ENCODE measurements at regions not wholly inside any gene's neighbourhood (a gene's known extent, or its start where the extent isn't known, plus 50 kb on each side); places are given as distances from the start of the nearest gene placed in this dataset.

GRCh38 chr17:34151102-34151501, 104.0 kb upstream of the CCL2 start:
- H3K36me3 ChIP-seq, result no peaks in the 10 kb centered on the region
- no peaks in the 10 kb centered on the region for H3K4me1 ChIP-seq
- H3K27me3 ChIP-seq, result peaks cover 0 to 14% of the 10 kb centered on the region in 2 donors
- H3K27ac ChIP-seq, result no peak overlapping the region
- no peak for DNase-seq (ENCODE audit: low spot score in 2 of 2)
- no peak for TF ChIP-seq POLR2A (IDR thresholded peaks at IDR 0.05)
- no peak for TF ChIP-seq CTCF (IDR thresholded peaks at IDR 0.05)
- TF ChIP-seq EP300 (IDR thresholded peaks at IDR 0.05), result no peak
- no peak overlapping the region for H3K4me3 ChIP-seq
- no peaks in the 10 kb centered on the region for H3K9me3 ChIP-seq
- WGBS, 2 donors, result 22 to 33% methylated on average over 2 of the region's 2 CpGs

- no peak overlapping the region for H3K4me3 ChIP-seq
- no peaks in the 10 kb centered on the region for H3K36me3 ChIP-seq
- 56 to 65% methylated on average over 6 of the region's 6 CpGs for WGBS, 2 donors
- peaks cover 0 to 42% of the 10 kb centered on the region in 2 donors for H3K27me3 ChIP-seq
- H3K9me3 ChIP-seq, result no peaks in the 10 kb centered on the region
- no peak for DNase-seq (ENCODE audit: low spot score in 2 of 2)
- peaks cover 0 to 14% (median 0%) of the 10 kb centered on the region in 4 donors for H3K4me1 ChIP-seq
- no peak overlapping the region for H3K27ac ChIP-seq
- TF ChIP-seq EP300 (IDR thresholded peaks at IDR 0.05), result no peak
- no peak for TF ChIP-seq POLR2A (IDR thresholded peaks at IDR 0.05)
- TF ChIP-seq CTCF (IDR thresholded peaks at IDR 0.05), result no peak
These were observed 101.1 kb upstream of the CCL2 start for GRCh38 chr17:34153991-34154390.

- H3K27ac ChIP-seq, result no peak overlapping the region
- no peak for TF ChIP-seq POLR2A (IDR thresholded peaks at IDR 0.05)
- no peak for TF ChIP-seq EP300 (IDR thresholded peaks at IDR 0.05)
- TF ChIP-seq CTCF (IDR thresholded peaks at IDR 0.05), result no peak
- 34 to 39% methylated on average over 22 to 23 of the region's 23 CpGs for WGBS, 2 donors
- H3K27me3 ChIP-seq, result peaks cover 0 to 53% of the 10 kb centered on the region in 2 donors
- DNase-seq (ENCODE audit: low spot score in 2 of 2), result no peak
- H3K4me3 ChIP-seq, result no peak overlapping the region
- no peaks in the 10 kb centered on the region for H3K9me3 ChIP-seq
- peaks cover 0 to 14% (median 0%) of the 10 kb centered on the region in 4 donors for H3K4me1 ChIP-seq
- no peaks in the 10 kb centered on the region for H3K36me3 ChIP-seq
These were observed 99.9 kb upstream of the CCL2 start for GRCh38 chr17:34154961-34155730.

GRCh38 chr17:34155947-34156346, 99.1 kb upstream of the CCL2 start:
- Histone ChIP-seq H3K27ac (no peak overlapping the region), H3K4me3 (no peak overlapping the region), H3K27me3 (peaks cover 0 to 59% of the 10 kb centered on the region in 2 donors), H3K36me3 (no peaks in the 10 kb centered on the region), H3K9me3 (no peaks in the 10 kb centered on the region), H3K4me1 (peaks cover 0 to 14% (median 0%) of the 10 kb centered on the region in 4 donors)
- no peak for DNase-seq (ENCODE audit: low spot score in 2 of 2)
- TF ChIP-seq EP300 (IDR thresholded peaks at IDR 0.05), result no peak
- no peak for TF ChIP-seq CTCF (IDR thresholded peaks at IDR 0.05)
- TF ChIP-seq POLR2A (IDR thresholded peaks at IDR 0.05), result no peak
- WGBS, 2 donors, result 88 to 90% methylated on average over 2 to 7 of the region's 7 CpGs

- TF ChIP-seq EP300 (IDR thresholded peaks at IDR 0.05), result no peak
- TF ChIP-seq CTCF (IDR thresholded peaks at IDR 0.05), result no peak
- no peak for TF ChIP-seq POLR2A (IDR thresholded peaks at IDR 0.05)
- Histone ChIP-seq H3K27me3 (peaks cover 0 to 59% of the 10 kb centered on the region in 2 donors), H3K4me3 (no peak overlapping the region), H3K36me3 (no peaks in the 10 kb centered on the region), H3K27ac (no peak overlapping the region), H3K9me3 (no peaks in the 10 kb centered on the region), H3K4me1 (peaks cover 0 to 14% (median 0%) of the 10 kb centered on the region in 4 donors)
- WGBS, 2 donors, result 45 to 46% methylated on average over 14 to 16 of the region's 16 CpGs
- DNase-seq (ENCODE audit: low spot score in 2 of 2), result no peak
These were observed 98.7 kb upstream of the CCL2 start for GRCh38 chr17:34156401-34156740.
